GM20431 (cell line): ENCODE measurements at regions not wholly inside any gene's neighbourhood (a gene's known extent, or its start where the extent isn't known, plus 50 kb on each side); places are given as distances from the start of the nearest gene placed in this dataset.

ENCODE experiments used
- in situ Hi-C: fragments of 300-500 bp; cut with MseI, MboI; formaldehyde crosslinking; loops from one replicate; pipeline ENCODE4 v1.15.0; 2020; ENCODE audit warnings: low sequenced_read_pairs; ENCODE audit not compliant: unreplicated experiment

- in situ Hi-C loops: no loop called here
Observed at GRCh38 chr21:24259241-24259640, 1348.0 kb downstream of the MRPL39 start.

DNA sequence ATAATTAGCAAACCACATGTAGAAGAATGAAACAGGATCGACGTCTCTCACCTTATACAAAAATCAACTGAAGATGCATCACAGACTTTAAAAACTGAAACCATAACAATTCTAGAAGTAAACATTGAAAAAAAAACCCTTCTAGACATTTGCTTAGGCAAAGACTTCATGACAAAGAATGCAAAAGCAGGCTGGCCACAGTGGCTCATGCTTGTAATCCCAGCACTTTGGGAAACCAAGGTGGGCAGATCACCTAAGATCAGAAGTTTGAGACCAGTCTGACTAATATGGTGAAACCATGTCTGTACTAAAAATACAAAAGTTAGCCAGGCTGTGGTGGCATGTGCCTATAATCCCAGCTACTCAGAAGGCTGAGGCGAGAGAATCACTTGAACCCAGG is 1351.7 kb downstream of the MRPL39 start:
- in situ Hi-C loops: no loop called here

GRCh38 chr21:24225431-24225830 is 1381.8 kb downstream of the MRPL39 start:
- in situ Hi-C loops: no loop called here

- in situ Hi-C loops: no loop called here
Observed at GRCh38 chr21:24224422-24224821, 1382.9 kb downstream of the MRPL39 start.

DNA sequence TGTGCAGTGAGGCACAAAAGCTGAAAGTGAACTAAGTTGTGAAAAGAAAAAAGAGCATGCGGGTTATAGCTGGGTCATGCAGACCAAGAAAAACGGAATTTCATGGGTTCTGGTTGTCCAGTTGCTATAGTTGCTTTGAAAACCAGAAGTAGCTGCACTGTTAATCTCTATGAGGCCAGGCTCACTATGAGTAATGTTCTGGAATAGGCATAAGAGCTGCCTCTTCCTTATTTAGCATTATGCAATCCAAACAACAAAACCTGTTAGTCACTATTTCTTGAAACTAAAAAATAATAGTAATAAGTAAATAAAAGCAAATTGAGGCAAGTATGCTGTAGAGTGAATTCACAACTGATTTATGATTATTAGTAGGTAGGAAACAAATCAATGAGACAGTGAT is 1383.7 kb downstream of the MRPL39 start:
- in situ Hi-C loops: no loop called here

DNA sequence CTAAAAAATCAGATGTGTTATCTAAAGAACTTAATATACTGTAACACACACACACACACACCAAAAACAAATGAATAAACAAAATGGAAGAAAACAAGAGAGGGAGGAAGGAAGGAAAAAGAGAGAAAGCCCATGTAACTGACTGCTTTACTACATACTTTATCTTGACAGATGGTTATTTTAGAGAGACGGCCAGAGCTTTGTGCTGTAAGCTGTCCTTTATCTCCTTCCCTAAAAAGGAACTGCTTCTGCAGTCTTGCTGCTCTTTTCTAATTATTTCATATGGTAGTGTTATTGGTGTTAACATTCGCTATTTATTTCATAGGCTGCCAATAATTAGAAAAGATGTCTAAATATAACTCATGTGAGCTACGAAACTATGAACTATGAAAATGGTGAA is 1384.6 kb downstream of the MRPL39 start:
- in situ Hi-C loops: no loop called here

DNA sequence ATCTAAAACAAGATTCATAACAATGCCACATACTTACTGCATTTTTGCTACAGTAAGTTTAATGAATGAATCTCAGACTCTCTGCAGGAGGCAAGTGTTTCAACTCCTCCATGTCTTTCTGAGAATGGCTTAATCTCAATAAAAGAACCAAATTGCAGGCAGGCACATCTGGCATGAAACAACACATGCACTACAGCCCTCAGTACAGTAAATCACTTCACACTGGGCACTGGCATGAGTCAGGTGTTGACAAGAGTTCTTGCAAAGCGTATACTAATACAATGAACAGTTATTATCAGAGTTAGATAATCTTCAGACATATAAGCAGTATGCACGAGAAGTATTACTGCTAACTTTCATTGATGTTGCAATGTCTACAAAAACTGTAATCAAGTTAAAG is 1386.8 kb downstream of the MRPL39 start:
- in situ Hi-C loops: no loop called here

DNA sequence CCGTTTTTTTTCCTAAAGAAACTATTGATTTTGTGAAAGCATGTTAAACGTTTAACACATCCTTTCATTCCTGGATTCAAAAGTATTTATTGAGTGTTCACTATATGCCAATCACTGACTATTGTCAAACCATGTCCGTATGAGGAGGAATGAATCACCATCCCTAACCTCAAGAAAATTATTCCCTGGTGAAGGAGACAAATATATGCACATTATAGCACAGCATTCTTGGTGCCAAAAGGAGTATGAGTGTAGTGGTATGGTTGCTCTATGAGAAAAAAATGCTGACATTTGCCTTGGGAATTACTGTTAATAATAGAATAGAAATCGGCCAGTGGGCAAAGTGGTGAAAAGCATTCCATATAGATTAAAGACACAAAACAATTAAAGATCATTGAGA is 1390.1 kb downstream of the MRPL39 start:
- in situ Hi-C loops: no loop called here

DNA sequence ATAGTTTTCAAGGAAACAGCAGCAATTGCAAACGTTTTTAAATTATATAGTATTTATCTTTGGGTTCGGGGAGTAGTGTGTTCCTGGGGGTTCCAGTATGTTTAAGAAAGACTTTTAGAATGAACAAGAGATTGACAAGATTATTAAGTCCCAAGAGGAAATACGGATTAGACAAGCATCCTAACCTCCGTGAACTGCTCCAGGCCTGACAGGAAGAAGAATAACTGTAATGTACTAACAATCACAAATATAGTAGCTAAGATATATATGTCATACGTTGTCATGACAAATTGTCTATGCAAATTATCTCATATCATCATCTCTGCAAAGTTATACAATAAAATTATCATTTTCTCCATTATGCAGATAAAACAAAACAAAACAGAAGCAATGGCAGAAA is 1397.2 kb downstream of the MRPL39 start:
- in situ Hi-C loops: no loop called here

DNA sequence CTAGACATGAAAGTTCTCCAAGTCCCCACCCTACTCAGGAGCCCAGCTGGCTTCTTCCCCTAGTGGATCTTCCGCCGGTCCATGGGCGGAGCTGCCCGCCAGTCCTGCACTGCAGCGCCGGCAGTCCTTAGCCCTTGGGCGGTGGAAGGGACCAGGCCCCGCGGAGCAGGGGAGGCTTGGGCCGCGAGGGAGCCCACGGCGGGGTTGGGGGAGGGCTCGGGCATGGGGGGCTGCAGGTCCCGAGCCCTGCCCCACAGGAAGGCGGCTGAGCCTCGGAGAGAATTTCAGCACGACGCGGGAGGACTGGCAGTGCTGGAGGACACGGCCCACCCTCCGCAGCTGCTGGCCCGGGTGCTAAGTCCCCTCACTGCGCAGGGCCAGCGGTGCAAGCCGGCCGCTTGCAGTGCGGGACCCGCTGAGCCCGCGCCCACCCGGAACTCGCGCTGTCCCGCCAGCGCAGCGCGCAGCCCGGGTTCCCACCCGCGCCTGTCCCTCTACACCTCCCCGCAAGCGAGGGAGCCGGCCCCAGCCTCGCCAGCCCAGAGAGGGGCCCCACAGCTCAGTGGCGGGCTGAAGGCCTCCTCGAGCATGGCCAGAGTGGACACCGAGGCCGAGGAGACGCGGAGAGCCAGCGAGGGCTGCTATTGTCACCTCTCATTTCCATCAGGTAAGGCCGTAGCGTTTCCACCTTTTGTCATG is 1398.6 kb downstream of the MRPL39 start:
- in situ Hi-C loops: no loop called here

- in situ Hi-C loops: no loop called here
Observed at GRCh38 chr21:24205319-24205718, 1402.0 kb downstream of the MRPL39 start.

DNA sequence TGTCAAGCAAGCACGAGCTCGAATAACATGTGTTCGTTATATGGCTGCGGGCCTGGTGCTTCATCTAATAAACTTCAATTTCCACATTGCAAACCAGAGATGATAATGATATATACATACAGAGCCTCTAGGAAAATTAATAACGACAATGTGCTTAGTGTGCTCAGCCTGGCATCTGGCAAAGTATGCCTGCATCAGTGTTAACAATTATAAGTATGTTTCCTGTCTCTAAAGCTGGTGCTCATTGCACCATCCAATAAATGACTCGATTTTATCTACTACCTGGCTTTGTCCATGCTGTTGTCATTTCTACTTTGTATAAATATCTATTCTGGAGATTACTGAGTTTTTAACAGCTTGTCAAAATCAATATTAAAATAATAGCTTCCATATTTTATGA is 1402.6 kb downstream of the MRPL39 start:
- in situ Hi-C loops: no loop called here

- in situ Hi-C loops: no loop called here
Observed at GRCh38 chr21:24200052-24200451, 1407.2 kb downstream of the MRPL39 start.

- in situ Hi-C loops: no loop called here
Observed at GRCh38 chr21:24197923-24198322, 1409.4 kb downstream of the MRPL39 start.

DNA sequence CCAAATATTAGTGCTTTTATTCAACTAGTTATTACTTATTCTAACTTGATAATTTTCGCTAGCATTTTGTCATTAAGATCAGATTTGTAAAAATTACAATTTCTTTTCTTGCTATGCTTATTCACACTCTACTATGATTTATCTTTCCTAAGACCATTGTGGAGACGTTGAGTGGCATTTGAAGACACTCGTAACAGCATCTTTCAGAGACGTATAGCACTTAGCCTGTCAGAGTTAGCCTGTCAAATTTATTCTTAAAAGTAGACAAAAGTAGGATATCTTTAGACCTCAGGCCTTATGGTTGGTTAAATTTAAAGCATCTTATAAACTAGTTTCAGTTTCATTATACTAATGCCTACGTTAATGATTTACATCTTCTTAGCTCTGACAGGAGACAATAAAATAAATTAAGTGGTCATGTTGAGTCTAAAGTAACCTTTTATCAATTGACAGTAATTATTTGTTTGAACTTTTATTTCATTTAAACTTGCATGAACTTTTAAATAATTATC is 1410.1 kb downstream of the MRPL39 start:
- in situ Hi-C loops: no loop called here

DNA sequence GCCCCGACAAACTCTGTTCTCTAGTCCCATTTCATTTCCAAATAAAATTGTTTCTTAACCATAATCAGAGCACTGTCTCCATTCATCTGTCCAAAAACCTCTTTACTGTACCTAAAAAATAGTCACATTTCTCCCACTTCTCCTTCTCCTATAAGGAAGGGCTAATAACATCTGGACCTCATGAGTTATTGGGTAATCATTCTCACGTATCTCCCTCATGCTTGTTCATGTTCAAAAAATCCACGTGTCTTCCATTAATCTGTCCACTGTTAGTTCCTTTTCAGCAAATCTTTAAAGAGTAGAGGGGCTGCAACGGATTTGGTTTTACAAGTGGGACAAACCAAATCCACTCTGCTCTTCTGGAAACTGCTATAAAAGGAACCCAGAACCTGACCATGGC is 1418.8 kb downstream of the MRPL39 start:
- in situ Hi-C loops: no loop called here

GRCh38 chr21:24183077-24183476 is 1424.2 kb downstream of the MRPL39 start:
- in situ Hi-C loops: no loop called here

GRCh38 chr21:24179110-24179509 is 1428.2 kb downstream of the MRPL39 start:
- in situ Hi-C loops: no loop called here

- in situ Hi-C loops: no loop called here
Observed at GRCh38 chr21:24175106-24175505, 1432.2 kb downstream of the MRPL39 start.

DNA sequence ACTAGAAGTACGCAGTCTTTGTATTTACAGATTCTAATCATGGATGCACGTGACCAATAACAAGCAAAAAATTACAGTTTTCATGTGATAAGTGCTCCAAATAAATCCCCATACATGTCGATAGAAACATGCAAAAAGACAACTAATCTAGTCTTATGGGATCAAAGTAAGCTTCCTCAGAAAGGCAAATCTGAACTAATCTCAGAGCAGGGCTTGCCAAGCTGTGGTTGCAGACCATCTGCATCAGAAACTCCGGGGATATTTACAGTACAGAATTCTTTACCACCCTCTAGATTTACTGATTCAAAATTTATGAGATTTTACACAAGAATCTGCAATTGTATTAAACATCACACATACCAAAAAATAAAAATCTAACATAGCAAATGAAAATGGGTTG is 1435.5 kb downstream of the MRPL39 start:
- in situ Hi-C loops: no loop called here

GRCh38 chr21:24163539-24163938 is 1443.7 kb downstream of the MRPL39 start:
- in situ Hi-C loops: no loop called here

DNA sequence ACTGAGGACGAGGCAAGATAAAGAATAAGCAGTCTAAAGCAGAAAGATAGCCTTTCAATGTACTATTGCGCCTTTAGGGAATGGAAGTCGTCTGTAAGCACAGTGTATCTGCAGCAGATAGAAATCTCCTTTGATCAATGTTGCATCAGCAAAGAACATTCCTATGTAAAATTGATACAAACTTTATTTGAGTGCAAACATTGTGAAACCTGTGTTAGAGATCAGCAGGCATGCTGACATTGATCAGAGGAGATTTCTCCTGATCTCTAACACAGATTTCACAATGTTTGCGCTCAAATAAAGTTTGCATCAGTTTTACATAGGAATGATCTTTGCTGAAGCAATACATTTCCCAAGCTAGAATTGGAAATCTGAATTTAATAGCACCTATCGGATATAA is 1446.8 kb downstream of the MRPL39 start:
- in situ Hi-C loops: no loop called here
